Vagina (tissue), 2 donors: ENCODE measurements at regions not wholly inside any gene's neighbourhood (a gene's known extent, or its start where the extent isn't known, plus 50 kb on each side); places are given as distances from the start of the nearest gene placed in this dataset.

ENCODE experiments used
- POLR2A ChIP-seq, 2 donors: fragments of 450-650 bp; IDR thresholded peaks; one replicate each; pipeline ENCODE4 v1.6.1; 2017; ENCODE audit warnings: antibody characterized with exemption in 2 of 2, mild to moderate bottlenecking in 2 of 2, moderate library complexity in 2 of 2
- TF ChIP-seq, protein P1 (sequence below), 3 experiments: fragments of 450-650 bp in 2 of 3; fragments of 200-600 bp in 1 of 3; sonication (generic) in 1 of 3; IDR thresholded peaks; one replicate each; pipeline ENCODE4 v1.5.1; 2017 to 2019; ENCODE audit warnings: antibody characterized with exemption in 3 of 3, mild to moderate bottlenecking in 2 of 3, moderate library complexity in 2 of 3

DNA sequence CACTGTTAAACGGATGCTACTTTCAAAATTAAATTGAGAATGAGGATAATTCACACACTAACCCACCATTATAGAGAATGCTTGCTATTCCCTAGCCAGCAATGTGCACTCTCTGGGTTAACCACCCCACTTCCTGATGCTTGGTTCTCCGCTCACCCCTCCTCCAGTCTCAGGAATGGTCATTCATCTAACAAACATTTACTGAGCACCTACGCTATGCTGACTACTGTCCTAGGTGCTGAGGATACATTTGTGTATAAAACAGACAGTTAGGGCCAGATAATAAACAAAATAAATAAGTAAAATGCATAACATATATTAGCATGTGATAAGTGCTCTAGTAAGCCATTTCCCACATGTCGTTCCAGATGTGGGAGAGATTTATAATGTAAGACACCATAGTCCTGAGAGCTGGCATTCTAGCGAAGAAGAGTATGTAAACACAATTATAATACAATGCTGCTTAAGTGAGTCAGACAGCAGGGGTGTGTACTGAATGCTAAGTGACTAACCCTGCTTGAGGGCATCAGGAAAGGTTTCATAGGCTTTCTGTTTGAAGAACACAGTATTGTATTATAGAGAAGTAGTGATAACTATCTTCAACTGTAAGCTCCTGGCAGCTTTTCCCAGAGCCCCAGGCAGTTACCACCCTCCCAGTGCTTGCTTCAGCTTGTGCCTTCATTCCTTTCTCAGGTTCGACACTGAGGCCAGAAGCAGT is 126.7 kb upstream of the CACHD1 start:
- TF ChIP-seq POLR2A (IDR thresholded peaks at IDR 0.05): no peak
- TF ChIP-seq, protein P1, sequence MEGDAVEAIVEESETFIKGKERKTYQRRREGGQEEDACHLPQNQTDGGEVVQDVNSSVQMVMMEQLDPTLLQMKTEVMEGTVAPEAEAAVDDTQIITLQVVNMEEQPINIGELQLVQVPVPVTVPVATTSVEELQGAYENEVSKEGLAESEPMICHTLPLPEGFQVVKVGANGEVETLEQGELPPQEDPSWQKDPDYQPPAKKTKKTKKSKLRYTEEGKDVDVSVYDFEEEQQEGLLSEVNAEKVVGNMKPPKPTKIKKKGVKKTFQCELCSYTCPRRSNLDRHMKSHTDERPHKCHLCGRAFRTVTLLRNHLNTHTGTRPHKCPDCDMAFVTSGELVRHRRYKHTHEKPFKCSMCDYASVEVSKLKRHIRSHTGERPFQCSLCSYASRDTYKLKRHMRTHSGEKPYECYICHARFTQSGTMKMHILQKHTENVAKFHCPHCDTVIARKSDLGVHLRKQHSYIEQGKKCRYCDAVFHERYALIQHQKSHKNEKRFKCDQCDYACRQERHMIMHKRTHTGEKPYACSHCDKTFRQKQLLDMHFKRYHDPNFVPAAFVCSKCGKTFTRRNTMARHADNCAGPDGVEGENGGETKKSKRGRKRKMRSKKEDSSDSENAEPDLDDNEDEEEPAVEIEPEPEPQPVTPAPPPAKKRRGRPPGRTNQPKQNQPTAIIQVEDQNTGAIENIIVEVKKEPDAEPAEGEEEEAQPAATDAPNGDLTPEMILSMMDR (IDR thresholded peaks at IDR 0.05): no peak
